GM21390 (cell line): ENCODE measurements at regions not wholly inside any gene's neighbourhood (a gene's known extent, or its start where the extent isn't known, plus 50 kb on each side); places are given as distances from the start of the nearest gene placed in this dataset.
"Not testable (repeated sequence)": the region's sequence is repeated elsewhere in the genome, so short reads cannot be mapped to it uniquely, and the experiment has no call there.

Experiments
- ATAC-seq: cut with Tn5 transposase; IDR thresholded peaks from one replicate; pipeline ENCODE4 v1.9.1; 2021; ENCODE audit not compliant: unreplicated experiment

DNA sequence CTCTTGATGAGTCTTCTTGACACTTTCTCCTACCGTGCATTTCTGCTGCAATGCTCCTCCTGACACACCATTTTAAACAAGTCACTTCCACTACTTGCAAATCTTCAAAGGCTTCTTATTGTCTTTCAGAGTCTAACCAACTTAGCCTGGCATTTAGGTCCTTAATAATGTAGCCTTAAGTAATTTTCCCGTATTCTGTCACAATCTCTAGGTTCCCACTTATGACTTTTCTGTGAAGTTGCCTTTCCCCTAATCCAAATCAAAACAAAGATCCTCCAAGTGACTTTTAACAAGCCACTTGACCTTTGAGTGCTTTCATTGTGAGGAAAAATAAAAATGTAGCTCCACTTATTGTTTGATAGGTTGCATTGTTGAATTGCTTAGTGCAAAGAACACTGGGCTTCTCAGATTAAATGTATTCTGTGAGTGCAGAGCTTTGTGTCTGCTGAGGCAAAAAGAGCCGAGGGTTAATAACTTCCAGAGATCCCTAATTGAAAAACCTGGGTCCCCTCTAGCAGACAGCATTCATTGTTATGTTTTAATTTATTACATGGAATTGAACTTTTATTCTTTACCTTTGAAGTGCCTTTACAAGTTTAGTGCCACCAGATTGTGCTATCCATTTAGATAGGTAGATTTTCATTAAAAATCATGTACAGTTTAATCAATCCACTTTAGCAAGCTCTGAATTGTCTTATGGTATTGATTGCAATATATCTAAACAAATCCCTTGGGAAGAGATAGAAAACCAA is 341.7 kb upstream of the TYRP1 start:
- ATAC-seq, result no peak

DNA sequence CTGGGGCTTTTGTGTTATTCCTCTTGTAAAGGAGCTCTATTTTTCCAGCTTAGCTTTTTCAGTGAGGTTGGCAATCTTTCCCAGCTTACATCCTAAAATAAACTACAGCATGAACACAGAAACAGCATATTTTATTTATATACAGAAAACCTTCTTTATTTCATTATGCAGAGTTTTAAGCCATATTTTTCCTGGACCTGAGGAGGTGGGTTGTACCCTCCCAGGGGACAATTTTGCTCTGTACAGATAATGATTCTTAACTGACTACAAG is 341.2 kb upstream of the TYRP1 start:
- no peak for ATAC-seq

DNA sequence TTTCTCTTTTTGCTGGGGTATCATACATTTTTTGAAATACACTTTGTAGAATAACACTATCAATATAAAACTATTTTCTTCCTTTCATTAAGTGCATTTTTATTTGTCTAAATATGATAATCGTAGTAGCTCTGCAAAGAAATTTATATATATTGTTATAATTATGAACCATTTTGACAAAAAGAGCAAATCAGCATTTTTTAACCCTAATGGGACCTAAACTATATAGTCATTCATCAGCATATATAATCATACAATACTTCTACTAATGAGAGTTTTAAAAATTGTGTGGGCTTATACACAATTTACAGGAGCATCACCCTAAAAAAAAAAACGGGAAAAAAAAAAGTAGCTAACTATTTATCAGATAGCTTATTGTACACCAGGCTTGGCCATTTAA is 329.7 kb upstream of the TYRP1 start:
- no peak for ATAC-seq

GRCh38 chr9:12368569-12368968 is 324.6 kb upstream of the TYRP1 start:
- no peak for ATAC-seq

DNA sequence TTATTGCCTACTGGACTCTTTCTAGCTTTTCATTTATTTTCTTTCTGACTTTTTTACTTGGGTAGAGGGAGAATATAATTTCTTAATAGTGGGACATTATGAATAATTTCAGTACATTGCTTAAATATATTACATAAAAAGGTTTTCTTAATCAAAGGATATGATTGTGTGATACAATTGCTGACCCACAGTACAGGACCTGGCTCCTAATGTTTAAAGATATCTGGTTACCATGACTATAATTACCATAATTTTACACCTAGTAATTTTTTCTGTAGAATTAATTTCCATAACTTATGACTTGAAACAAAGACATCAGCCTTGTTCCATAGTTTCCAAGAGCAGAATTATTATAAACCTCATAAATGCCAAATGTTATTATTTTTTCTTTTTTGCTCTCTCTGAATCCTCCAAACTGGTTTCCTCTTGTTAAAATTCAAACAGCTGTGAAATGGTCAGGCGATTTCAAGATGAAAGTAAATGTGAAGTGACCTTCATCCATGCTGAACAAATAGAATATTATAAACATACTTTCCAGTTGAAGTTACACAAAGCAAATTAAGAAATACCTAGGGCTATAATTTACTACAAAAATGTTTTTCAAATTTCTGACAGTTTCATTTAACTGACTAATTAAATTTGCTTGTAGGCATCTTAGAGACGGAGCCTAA is 301.2 kb upstream of the TYRP1 start:
- no peak for ATAC-seq

DNA sequence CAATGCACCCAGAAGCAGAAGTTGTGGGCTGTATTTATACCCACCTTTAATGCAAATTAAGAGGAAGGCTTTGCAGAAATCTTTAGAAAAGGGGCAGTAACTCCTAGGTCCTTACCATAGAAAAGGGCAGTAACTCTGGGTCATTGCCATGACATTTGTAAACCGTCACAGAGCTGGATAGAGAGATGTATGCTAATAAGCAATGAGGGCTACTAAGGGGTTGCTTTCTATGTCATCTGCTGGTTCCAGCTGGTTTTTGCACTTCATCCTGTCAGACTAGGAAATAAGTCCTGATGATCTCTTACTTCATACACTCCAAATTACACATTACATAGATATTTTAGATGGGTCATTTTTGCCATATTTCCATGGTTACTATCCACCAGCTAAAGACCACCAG is 299.1 kb upstream of the TYRP1 start:
- no peak for ATAC-seq

DNA sequence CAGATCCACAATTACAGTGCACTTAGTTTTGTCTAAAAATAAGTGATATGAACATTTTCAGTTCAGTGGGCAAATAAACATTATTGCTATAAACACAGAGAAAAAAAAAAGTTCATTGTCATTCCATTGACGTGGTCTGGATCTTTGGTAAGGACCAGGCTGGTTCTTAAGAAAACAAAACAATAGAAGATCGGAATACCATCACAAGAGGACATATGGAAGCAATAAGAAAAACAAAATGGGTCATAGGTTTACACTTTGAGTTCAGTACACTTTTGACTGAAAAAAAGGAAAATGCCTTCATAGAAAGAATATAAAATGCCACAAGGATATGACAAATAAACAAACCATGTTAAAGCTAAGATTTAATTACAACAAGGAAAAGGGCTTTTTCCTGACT is 289.5 kb upstream of the TYRP1 start:
- no peak for ATAC-seq

DNA sequence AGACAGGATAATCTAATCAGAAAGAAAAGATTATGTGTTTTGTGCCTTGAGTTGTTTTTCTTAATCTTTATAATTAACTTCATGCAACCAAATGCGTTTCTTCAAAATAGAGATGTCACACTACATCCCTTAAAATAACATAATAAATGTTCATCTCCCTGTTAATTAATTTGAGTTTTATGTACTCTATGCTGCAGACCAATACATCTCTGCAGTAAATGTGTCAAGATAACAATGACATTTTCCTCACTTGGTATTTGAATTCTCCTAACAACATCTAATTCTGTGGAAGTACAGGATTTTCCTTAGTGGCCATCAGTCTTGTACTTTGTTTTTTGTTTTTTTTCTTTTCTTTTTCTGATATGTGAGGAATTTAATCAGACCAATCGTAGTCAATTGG is 279.2 kb upstream of the TYRP1 start:
- no peak for ATAC-seq

GRCh38 chr9:12414514-12414913 is 278.7 kb upstream of the TYRP1 start:
- ATAC-seq, result no peak

GRCh38 chr9:12415361-12415760 is 277.8 kb upstream of the TYRP1 start:
- ATAC-seq, result no peak

DNA sequence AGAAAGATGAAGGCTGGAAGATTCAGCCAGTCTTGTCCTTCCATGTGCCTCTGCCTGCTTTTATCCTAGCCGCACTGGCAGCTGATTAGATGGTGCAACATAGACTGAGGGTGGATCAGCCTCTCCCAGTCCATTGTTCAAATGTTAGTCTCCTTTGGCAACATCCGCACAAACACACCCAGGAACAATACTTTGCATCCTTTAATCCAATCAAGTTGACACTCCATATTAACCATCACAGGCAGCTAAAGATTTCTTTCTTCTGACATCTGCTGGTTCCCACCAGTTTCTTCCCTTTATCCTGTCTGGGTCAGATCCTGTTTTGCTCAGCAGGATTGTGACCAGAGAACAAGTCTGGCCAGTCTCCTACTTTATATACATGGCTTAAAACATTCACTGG is 276.5 kb upstream of the TYRP1 start:
- no peak for ATAC-seq

DNA sequence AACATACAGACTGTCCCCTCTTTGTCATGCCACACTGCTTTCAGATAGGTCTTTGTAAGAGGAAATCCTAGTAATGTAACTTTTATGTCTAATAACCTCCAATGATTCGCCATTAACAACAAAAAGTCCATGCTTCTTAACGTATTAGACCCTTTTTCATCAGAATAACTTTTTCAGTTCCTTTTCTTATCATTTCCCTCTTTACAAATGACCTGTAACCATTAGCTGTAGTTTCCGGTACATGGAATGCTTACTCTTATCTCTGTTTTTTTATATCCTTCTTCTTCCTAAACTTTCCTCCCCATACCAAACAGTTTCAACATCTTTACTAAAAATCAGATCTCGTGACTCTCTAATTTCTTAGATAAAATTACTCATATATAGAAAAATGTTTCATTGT is 268.9 kb upstream of the TYRP1 start:
- no peak for ATAC-seq

GRCh38 chr9:12425878-12426864 is 267.0 kb upstream of the TYRP1 start:
- ATAC-seq, result no peak

GRCh38 chr9:12439267-12439666 is 253.9 kb upstream of the TYRP1 start:
- ATAC-seq, result no peak

DNA sequence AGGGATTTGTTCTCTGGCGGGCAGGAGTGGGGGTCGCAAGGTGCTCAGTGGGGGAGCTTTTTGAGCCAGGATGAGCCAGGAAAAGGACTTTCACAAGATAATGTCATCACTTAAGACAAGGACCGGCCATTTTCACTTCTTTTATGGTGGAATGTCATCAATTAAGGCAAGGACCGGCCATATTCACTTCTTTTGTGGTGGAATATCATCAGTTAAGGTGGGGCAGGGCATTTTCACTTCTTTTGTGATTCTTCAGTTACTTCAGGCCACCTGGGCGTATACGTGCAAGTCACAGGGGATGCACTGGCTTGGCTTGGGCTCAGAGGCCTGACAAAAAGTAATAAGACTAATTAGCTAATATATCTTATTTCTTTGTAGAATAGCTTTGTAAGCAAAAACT is 252.1 kb upstream of the TYRP1 start:
- ATAC-seq, result not testable (repeated sequence)

DNA sequence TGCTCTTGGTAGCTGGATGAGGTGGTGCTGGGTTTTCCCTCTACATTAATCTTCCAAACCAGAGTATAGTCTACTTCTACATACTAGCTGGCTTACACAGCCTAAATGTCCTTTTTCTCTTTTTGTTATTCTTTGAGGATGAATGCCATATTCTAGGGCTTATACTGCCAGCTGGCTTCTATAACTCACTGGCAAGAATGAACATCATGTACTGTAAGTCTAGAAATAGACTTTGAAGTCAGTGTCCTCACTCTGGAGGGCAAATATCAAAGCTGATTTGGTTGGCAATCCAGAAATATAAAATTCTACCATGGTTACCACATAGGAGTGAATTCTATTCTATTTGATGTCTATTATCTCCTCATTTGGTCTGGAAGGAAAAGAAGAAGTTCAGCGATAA is 251.7 kb upstream of the TYRP1 start:
- no peak for ATAC-seq

GRCh38 chr9:12448246-12448645 is 244.9 kb upstream of the TYRP1 start:
- ATAC-seq, result no peak

DNA sequence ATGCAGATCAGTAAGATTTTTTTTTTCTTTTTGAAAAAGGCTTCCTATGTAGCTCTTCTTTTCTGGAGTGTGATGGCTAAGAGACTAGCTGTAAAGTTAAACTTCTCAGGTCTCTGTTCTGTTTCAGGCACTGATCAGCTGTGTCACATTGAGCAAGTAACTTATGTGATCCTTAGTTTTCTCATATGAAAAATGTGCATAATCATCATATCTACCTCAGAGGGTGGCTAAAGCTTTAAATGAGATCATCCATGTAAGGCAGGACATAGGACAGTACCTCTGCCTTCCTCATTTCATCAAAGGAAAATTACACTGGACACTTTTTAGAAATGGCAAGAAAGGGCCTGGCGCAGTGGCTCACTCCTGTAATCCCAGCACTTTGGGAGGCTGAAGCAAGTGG is 235.9 kb upstream of the TYRP1 start:
- no peak for ATAC-seq

GRCh38 chr9:12461763-12462460 is 231.3 kb upstream of the TYRP1 start:
- ATAC-seq, result no peak

DNA sequence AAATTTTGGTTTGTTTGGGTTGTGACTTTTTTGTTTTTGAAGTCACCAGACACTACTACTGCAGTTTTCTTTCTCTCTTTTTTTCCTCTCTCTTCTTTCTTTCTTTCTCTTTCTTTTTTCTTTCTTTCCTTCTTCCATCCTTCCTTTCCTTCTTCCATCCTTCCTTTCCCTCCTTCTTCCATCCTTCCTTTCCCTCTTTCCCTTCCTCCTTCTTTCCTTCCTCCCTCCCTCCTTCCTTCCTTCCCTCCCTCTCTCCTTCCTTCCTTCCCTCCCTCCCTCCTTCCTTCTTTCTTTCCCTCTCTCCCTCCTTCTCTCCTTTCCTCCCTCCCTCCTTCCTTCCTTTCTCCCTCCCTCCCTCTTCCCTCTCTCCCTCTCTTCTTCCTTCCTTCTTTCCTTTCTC is 230.3 kb upstream of the TYRP1 start:
- ATAC-seq, result no peak

GRCh38 chr9:12463641-12464040 is 229.5 kb upstream of the TYRP1 start:
- ATAC-seq, result no peak
